PC-9 (cell line): ENCODE measurements at regions not wholly inside any gene's neighbourhood (a gene's known extent, or its start where the extent isn't known, plus 50 kb on each side); places are given as distances from the start of the nearest gene placed in this dataset.
A peak's percentile ranks its signal among the peaks of the same experiment; 100 is the strongest.

Source experiments
- BruUV-seq: library from RNA; stranded (reverse); fragments of 400-500 nt; replicated peaks from 2 replicates; lab custom pipeline; 2021; lab: Mats Ljungman, UMichigan
- CTCF ChIA-PET: fragments of 300-600 bp; sonication (Branson Sonifier 250); formaldehyde crosslinking; loops from one replicate; lab custom pipeline; 2022; ENCODE audit warnings: antibody characterized with exemption; lab: Charles Lee
- POLR2A ChIA-PET: fragments of 300-600 bp; sonication (Branson Sonifier 250); formaldehyde crosslinking; loops from one replicate; lab custom pipeline; 2022; ENCODE audit warnings: antibody characterized with exemption; ENCODE audit not compliant: unreplicated experiment; lab: Charles Lee
- DNase-seq, 2 experiments: peaks; one replicate each; pipeline versions ENCODE4 v3.0.0 to v3.0.0-alpha.2; 2015 to 2022; ENCODE audit warnings: mixed read lengths in 1 of 2
- H2AFZ ChIP-seq: fragments of 200-600 bp; sonication (generic); 2 replicates; pipeline ENCODE4 v1.8.1; 2017; ENCODE audit warnings: antibody characterized with exemption
- H3F3A ChIP-seq: fragments of 200-600 bp; sonication (generic); 2 replicates; pipeline ENCODE4 v1.8.1; 2017; ENCODE audit warnings: antibody characterized with exemption, mild to moderate bottlenecking, low read depth; ENCODE audit not compliant: insufficient read depth
- H3K27ac ChIP-seq: fragments of 200-600 bp; sonication (generic); 2 replicates; pipeline ENCODE4 v1.6.1; 2016; ENCODE audit warnings: mixed run types
- H3K27me3 ChIP-seq: fragments of 200-600 bp; sonication (generic); 2 replicates; pipeline ENCODE4 v1.6.1; 2016; ENCODE audit warnings: low read depth, mixed run types; ENCODE audit not compliant: insufficient read depth
- H3K36me3 ChIP-seq: fragments of 200-600 bp; sonication (generic); 2 replicates; pipeline ENCODE4 v1.6.1; 2016; ENCODE audit warnings: low read depth, mixed run types
- H3K4me1 ChIP-seq: fragments of 200-600 bp; sonication (generic); replicated peaks from 2 replicates; pipeline ENCODE4 v1.6.1; 2016; ENCODE audit warnings: mixed run types; ENCODE audit not compliant: insufficient read depth
- H3K4me2 ChIP-seq: fragments of 200-600 bp; sonication (generic); 2 replicates; pipeline ENCODE4 v1.6.1; 2017; ENCODE audit warnings: mixed run types
- H3K4me3 ChIP-seq: fragments of 200-600 bp; sonication (generic); 2 replicates; pipeline ENCODE4 v1.6.1; 2016; ENCODE audit warnings: mixed run types
- H3K79me2 ChIP-seq: fragments of 200-600 bp; sonication (generic); 2 replicates; pipeline ENCODE4 v1.6.1; 2017; ENCODE audit warnings: low read depth, mixed run types
- H3K9me2 ChIP-seq: fragments of 200-600 bp; sonication (generic); 2 replicates; pipeline ENCODE4 v1.8.1; 2017; ENCODE audit warnings: mild to moderate bottlenecking; ENCODE audit not compliant: insufficient read depth
- H3K9me3 ChIP-seq: fragments of 200-600 bp; sonication (generic); 2 replicates; pipeline ENCODE4 v1.8.1; 2016; ENCODE audit warnings: low read depth; ENCODE audit not compliant: insufficient read depth
- H4K20me1 ChIP-seq: fragments of 200-600 bp; sonication (generic); 2 replicates; pipeline ENCODE4 v1.8.1; 2017; ENCODE audit not compliant: insufficient read depth
- CTCF ChIP-seq: fragments of 200-600 bp; sonication (generic); conservative IDR thresholded peaks from 2 replicates; pipeline ENCODE4 v1.6.1; 2017; ENCODE audit warnings: mixed run types, antibody characterized with exemption, mild to moderate bottlenecking, moderate library complexity
- EZH2 ChIP-seq: fragments of 200-600 bp; sonication (generic); IDR thresholded peaks from 2 replicates; pipeline ENCODE4 v1.8.0; 2017; ENCODE audit warnings: antibody characterized with exemption, low read depth
- intact Hi-C: fragments of 100-400 bp; cut with micrococcal nuclease; formaldehyde crosslinking; loops from one replicate; pipeline ENCODE4 v1.10.0; 2022; ENCODE audit not compliant: unreplicated experiment

GRCh38 chr12:111064154-111064553, 143.8 kb upstream of the MYL2 start:
- BruUV-seq: no TSS peak
- no peak overlapping the region for H3K27ac ChIP-seq
- peaks cover 4% of the 10 kb centered on the region; the same call in 1 of the 2 replicates for H3K4me1 ChIP-seq

GRCh38 chr12:111063295-111064026, 143.1 kb upstream of the MYL2 start:
- intact Hi-C loops: no loop called here
- H3K9me2 ChIP-seq: no peaks in the 10 kb centered on the region
- H3K9me3 ChIP-seq: no peaks in the 10 kb centered on the region
- no peaks in the 10 kb centered on the region for H4K20me1 ChIP-seq
- H3F3A ChIP-seq: no peaks in the 10 kb centered on the region
- no peak overlapping the region for H3K4me2 ChIP-seq
- POLR2A ChIA-PET: no interaction called here
- peaks cover 4% of the 10 kb centered on the region; the same call in 1 of the 2 replicates for H3K4me1 ChIP-seq
- H3K79me2 ChIP-seq: no peaks in the 10 kb centered on the region
- DNase-seq: peak in 1 of 2 experiments; percentile 56
- BruUV-seq: no TSS peak
- no peak overlapping the region for H2AFZ ChIP-seq
- H3K36me3 ChIP-seq: no peaks in the 10 kb centered on the region
- H3K4me3 ChIP-seq: no peak overlapping the region
- TF ChIP-seq CTCF: no peak
- no peak for TF ChIP-seq EZH2
- no peak overlapping the region for H3K27ac ChIP-seq
- CTCF ChIA-PET: no interaction called here
- H3K27me3 ChIP-seq: peaks cover 41% of the 10 kb centered on the region

More at GRCh38 chr12:111064154-111064553, 143.8 kb upstream of the MYL2 start:
- CTCF ChIA-PET: no interaction called here
- Histone ChIP-seq H3K79me2 (no peaks in the 10 kb centered on the region), H3K4me2 (no peak overlapping the region), H3K27me3 (peaks cover 47% of the 10 kb centered on the region), H4K20me1 (no peaks in the 10 kb centered on the region), H3F3A (no peaks in the 10 kb centered on the region), H3K9me3 (no peaks in the 10 kb centered on the region), H3K4me3 (no peak overlapping the region), H3K36me3 (no peaks in the 10 kb centered on the region), H2AFZ (no peak overlapping the region), H3K9me2 (no peaks in the 10 kb centered on the region)
- intact Hi-C loops: no loop called here
- POLR2A ChIA-PET: no interaction called here
- DNase-seq: no peak
- TF ChIP-seq CTCF (no peak), EZH2 (no peak)

GRCh38 chr12:111057701-111058425, 137.5 kb upstream of the MYL2 start:
- no peaks in the 10 kb centered on the region for H3K4me1 ChIP-seq
- no peaks in the 10 kb centered on the region for H3K9me2 ChIP-seq
- no peak overlapping the region for H3K4me2 ChIP-seq
- no peaks in the 10 kb centered on the region for H3F3A ChIP-seq
- no peaks in the 10 kb centered on the region for H4K20me1 ChIP-seq
- TF ChIP-seq EZH2 (no peak), CTCF (no peak)
- no peaks in the 10 kb centered on the region for H3K9me3 ChIP-seq
- no peak overlapping the region for H3K27ac ChIP-seq
- no peak overlapping the region for H3K4me3 ChIP-seq
- no peak overlapping the region for H2AFZ ChIP-seq
- intact Hi-C loops: no loop called here
- ChIA-PET CTCF (no interaction called here), POLR2A (no interaction called here)
- BruUV-seq: no TSS peak
- H3K36me3 ChIP-seq: no peaks in the 10 kb centered on the region
- H3K27me3 ChIP-seq: peaks cover 63% of the 10 kb centered on the region
- no peaks in the 10 kb centered on the region for H3K79me2 ChIP-seq
- DNase-seq: no peak
